ENCODE measurements at regions not wholly inside any gene's neighbourhood (a gene's known extent, or its start where the extent isn't known, plus 50 kb on each side); places are given as distances from the start of the nearest gene placed in this dataset.
"Not testable (repeated sequence)": the region's sequence is repeated elsewhere in the genome, so short reads cannot be mapped to it uniquely, and the experiment has no call there.

GRCh38 chr9:15113288-15113687, 193.7 kb downstream of the TTC39B start:
- no peak for DNase-seq (ENCODE audit: low spot score)
- in situ Hi-C loops (cut with HindIII; ENCODE audit: low sequenced_read_pairs) = no loop called here

DNA sequence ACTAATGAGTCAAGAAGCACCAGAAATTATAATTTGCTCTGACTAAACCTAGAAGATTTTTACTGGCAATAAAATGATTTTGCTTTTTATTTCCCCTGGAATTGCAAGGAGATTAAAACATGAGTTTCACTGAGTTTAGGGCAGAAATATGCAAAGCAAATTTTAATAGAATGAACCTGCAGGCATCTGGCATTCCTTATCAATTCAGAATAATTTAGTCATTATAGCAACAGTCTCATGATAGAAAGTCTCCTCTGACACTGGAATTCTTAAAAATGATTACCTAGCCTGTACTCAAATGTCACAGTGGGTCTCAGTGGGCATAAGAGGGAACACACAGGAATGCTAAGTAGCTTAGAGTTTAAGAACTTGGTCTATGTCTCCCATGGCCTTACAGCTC, 195.9 kb downstream of the TTC39B start:
- in situ Hi-C loops (cut with HindIII; ENCODE audit: low sequenced_read_pairs) = no loop called here
- DNase-seq (ENCODE audit: low spot score) = no peak

DNA sequence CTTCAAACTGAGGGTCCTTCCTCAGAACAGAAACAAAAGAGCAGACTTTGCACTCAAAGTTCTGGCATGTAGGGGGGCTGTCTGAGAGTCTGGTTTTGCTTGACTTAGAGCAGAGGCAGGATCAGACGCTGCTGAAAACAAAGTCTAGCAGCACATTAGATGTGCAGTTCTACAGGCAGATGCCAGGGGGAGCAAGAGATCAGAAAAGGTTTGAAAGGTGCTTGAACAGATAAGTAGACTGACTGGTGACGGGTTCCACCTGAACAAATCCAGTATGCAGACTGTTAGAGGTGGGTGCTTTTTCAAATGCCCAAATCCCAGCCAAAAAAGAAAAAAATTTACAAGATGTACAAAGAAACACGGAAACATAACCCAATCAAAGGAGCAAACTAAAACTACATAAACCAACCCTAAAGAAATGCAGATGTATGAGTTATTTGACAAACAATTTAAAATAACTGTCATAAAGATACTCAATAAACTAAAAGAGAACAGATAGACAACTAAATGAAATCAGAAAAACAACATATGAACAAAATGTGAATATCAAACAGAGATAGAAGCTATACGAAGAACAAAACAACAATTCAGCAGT, 194.7 kb upstream of the FREM1 start:
- in situ Hi-C loops (cut with HindIII; ENCODE audit: low sequenced_read_pairs) = no loop called here

GRCh38 chr9:15103290-15103689, 193.1 kb upstream of the FREM1 start:
- in situ Hi-C loops (cut with HindIII; ENCODE audit: low sequenced_read_pairs) = no loop called here
- DNase-seq (ENCODE audit: low spot score) = no peak

More for the DNA sequence above, 194.7 kb upstream of the FREM1 start:
- peak; percentile 69 for DNase-seq (ENCODE audit: low spot score)

DNA sequence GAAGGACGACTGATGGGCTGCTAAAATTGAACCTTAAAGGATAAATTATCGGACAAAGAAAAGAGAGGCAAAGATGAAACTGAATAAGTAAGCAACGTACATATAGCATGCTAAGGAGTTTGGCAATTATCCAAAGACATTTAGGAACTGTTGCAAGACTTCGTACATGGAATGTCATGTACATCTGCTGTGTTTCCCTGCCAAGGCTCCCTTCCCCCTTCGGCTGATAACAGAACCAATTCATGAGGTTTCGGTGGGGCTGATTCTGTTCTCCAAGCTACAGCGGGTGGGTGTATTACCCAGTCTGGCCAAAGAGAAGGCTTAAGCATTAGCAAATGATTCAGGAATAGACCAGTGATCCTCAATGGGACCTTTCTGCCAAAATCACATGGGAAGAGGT, 190.9 kb upstream of the FREM1 start:
- in situ Hi-C loops (cut with HindIII; ENCODE audit: low sequenced_read_pairs) = no loop called here
- no peak for DNase-seq (ENCODE audit: low spot score)

DNA sequence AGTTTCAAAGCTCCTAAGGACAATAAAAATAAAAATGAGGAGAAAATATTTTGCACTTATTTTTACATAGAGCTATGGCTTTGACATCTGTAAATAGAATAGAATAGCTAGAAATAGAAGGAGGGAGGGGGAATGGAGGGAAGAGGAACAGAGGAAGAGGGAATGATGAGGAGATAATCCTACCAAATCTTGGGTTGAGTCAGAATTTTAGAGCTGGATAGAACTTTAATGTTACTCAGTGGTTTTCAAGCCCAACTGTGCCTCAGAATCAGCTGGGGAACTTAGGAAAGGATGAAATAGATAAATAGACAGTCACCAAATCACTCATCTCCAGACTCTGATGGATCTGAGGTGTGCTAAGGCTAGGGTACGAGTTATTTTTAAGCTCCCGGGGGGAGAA, 190.3 kb upstream of the FREM1 start:
- in situ Hi-C loops (cut with HindIII; ENCODE audit: low sequenced_read_pairs) = no loop called here
- no peak for DNase-seq (ENCODE audit: low spot score)

- in situ Hi-C loops (cut with HindIII; ENCODE audit: low sequenced_read_pairs) = no loop called here
- no peak for DNase-seq (ENCODE audit: low spot score)
These were observed 186.7 kb upstream of the FREM1 start for GRCh38 chr9:15096972-15097371.

DNA sequence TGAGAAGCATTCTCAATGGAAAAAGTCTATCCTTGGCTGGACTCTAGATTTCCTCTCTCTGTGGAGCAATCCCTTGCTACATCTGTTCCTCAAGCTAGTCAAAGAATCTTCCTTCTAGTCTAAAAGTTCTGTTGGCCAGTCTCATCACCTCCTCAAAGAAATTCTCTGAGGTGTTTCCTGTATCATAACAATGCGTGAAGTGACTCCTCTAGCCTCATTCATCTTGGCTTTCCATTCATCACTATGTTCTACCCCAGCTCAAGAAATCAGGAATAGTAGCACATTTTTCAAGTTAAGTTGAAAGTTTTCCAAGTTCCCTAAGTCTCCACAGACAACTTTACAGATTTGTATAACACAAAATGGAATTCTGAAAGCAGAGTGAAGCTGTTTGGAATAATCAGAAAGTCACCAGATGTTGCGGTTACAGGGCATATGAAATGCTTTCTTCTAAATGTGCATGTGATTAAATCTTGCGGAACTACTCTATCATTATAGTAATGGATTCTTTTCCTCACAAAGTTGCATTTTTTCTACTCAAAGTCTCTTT, 176.6 kb upstream of the FREM1 start:
- in situ Hi-C loops (cut with HindIII; ENCODE audit: low sequenced_read_pairs) = no loop called here
- no peak for DNase-seq (ENCODE audit: low spot score)

- in situ Hi-C loops (cut with HindIII; ENCODE audit: low sequenced_read_pairs) = no loop called here
- no peak for DNase-seq (ENCODE audit: low spot score)
These were observed 176.0 kb upstream of the FREM1 start for GRCh38 chr9:15086156-15086763.

DNA sequence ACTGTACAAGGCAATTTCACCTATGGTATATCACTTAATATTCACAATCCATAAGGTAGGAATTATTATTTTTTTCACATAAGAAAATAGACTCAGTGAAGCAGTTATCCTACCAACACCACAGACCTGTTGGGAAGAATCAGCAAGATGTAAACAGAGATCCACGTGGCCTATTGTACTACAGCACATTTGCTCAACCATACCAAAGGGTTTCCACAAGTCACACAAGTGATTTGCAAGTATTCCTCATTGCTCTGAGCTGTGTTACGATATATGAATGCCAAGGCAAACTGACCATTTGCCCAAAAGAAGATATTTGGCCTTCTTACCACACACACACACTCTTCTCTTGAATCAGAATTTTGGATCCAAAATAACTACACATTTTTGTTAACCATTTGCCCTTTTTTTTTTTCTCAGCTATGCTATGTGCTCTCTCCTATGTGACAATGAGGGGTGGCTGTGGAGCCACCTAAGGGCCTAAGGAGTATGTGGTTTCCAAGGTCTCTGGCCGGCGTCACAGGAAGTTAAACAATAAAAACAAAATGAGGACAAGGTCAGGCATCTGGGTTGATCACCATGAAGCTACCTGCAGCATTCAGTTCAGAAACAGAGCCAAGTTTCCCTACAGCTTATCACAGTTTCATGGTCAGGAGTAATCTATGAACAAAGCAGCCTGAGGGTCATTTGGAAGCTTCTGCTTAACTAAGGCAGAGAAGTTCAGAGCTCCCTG, 171.0 kb upstream of the FREM1 start:
- in situ Hi-C loops (cut with HindIII; ENCODE audit: low sequenced_read_pairs) = no loop called here
- no peak for DNase-seq (ENCODE audit: low spot score)

DNA sequence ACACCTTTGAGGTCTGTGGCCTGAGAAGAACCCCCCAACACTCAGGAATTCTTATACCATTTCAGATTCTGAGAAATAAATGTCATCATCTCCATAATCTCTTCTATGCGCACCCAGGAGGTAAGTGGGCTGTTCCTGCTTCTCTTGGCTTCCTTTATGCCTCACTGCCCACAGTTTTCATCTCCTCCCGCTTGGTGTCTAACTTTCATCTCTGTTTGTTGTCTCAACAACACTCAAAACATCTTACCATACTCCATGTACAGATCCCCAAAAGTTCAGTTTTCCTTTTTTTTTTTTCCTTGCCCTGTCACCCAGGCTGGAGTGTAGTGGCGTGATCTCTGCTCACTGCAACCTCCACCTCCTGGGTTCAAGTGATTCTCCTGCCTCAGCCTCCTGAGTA, 170.2 kb upstream of the FREM1 start:
- no peak for DNase-seq (ENCODE audit: low spot score)
- in situ Hi-C loops (cut with HindIII; ENCODE audit: low sequenced_read_pairs) = no loop called here

- in situ Hi-C loops (cut with HindIII; ENCODE audit: low sequenced_read_pairs) = no loop called here
- DNase-seq (ENCODE audit: low spot score) = no peak
These were observed 169.8 kb upstream of the FREM1 start for GRCh38 chr9:15079989-15080388.

DNA sequence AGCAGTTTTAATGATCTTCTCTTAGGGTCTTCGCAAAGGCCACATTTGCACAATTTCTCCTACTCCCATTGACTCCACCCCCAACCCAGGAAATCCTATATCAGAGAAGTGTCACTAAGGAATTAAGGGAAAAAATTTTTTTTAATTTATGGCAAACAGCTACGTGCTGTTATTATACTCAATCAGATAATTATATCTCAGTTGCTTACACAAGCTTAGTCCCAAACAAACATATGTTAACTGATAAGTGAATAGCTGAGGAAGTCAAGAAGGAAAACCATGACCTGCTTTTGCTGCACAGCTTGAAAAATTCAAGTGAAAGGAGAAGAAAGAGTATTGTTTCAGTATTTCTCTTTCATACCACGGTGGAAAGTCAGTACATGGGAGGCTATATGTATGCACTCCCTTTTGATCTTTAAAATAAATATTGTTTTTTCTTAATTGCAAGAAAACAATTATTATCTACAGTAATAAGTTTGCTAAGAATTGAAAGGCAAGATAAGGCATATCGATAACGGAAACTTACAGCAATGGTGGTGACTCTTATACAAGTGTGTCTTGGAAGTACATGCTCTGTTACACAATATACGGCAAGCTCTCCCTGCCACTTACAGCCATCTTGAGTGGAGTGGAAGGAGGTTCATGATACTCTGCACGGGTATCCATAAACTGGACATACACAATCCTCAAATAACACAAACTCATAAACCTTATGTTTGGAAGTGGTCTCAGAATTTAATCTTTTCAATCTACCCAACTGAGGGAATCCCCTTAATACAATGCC, 167.9 kb upstream of the FREM1 start:
- in situ Hi-C loops (cut with HindIII; ENCODE audit: low sequenced_read_pairs) = no loop called here
- DNase-seq (ENCODE audit: low spot score) = no peak

DNA sequence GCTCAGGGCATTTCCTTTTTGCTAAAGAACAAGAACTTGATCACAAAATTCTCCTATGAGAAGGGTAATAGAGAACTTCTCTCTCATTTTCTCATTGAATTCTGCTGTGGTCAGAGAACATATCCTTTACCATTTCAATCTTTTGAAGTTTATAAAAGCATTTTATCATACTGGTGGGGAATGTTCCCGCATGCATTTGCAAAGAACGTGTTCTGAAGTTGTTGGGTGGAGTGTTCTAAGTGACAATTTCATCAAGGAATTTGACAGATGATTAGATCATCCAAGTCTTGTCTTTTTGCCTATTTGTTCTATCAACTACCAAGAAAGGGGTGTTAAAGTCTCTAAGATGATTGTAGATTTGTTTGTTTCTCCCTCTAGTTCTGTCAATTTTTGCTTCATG, 163.4 kb upstream of the FREM1 start:
- in situ Hi-C loops (cut with HindIII; ENCODE audit: low sequenced_read_pairs) = no loop called here
- no peak for DNase-seq (ENCODE audit: low spot score)

GRCh38 chr9:15070716-15071115, 160.5 kb upstream of the FREM1 start:
- in situ Hi-C loops (cut with HindIII; ENCODE audit: low sequenced_read_pairs) = no loop called here
- DNase-seq (ENCODE audit: low spot score) = no peak

GRCh38 chr9:15069106-15069505, 158.9 kb upstream of the FREM1 start:
- in situ Hi-C loops (cut with HindIII; ENCODE audit: low sequenced_read_pairs) = no loop called here
- DNase-seq (ENCODE audit: low spot score) = no peak

- in situ Hi-C loops (cut with HindIII; ENCODE audit: low sequenced_read_pairs) = no loop called here
- no peak for DNase-seq (ENCODE audit: low spot score)
These were observed 158.0 kb upstream of the FREM1 start for GRCh38 chr9:15068261-15068660.

GRCh38 chr9:15059003-15059402, 148.8 kb upstream of the FREM1 start:
- in situ Hi-C loops (cut with HindIII; ENCODE audit: low sequenced_read_pairs) = no loop called here
- no peak for DNase-seq (ENCODE audit: low spot score)

GRCh38 chr9:15058236-15058635, 148.0 kb upstream of the FREM1 start:
- DNase-seq (ENCODE audit: low spot score) = no peak

GRCh38 chr9:15055284-15055683, 145.1 kb upstream of the FREM1 start:
- DNase-seq (ENCODE audit: low spot score); in situ Hi-C loops (cut with HindIII; ENCODE audit: low sequenced_read_pairs): not testable (repeated sequence)

More at GRCh38 chr9:15058236-15058635, 148.0 kb upstream of the FREM1 start:
- in situ Hi-C loops (cut with HindIII; ENCODE audit: low sequenced_read_pairs) = no loop called here
